Neural progenitor cell (in vitro differentiated cells): ENCODE measurements at regions not wholly inside any gene's neighbourhood (a gene's known extent, or its start where the extent isn't known, plus 50 kb on each side); places are given as distances from the start of the nearest gene placed in this dataset.

ENCODE experiments used
- CTCF ChIP-seq: fragments of 200-600 bp; sonication (generic); IDR thresholded peaks from 2 replicates; pipeline ENCODE4 v1.5.1; 2017; ENCODE audit warnings: antibody characterized with exemption, mild to moderate bottlenecking
- EZH2 ChIP-seq: fragments of 200-600 bp; sonication (generic); IDR thresholded peaks from 2 replicates; pipeline ENCODE4 v1.6.1; 2017; ENCODE audit warnings: antibody characterized with exemption, mild to moderate bottlenecking, moderate library complexity
- EZH2phosphoT487 ChIP-seq: fragments of 200-600 bp; sonication (generic); IDR thresholded peaks from 2 replicates; pipeline ENCODE4 v1.6.1; 2017; ENCODE audit warnings: antibody characterized with exemption

DNA sequence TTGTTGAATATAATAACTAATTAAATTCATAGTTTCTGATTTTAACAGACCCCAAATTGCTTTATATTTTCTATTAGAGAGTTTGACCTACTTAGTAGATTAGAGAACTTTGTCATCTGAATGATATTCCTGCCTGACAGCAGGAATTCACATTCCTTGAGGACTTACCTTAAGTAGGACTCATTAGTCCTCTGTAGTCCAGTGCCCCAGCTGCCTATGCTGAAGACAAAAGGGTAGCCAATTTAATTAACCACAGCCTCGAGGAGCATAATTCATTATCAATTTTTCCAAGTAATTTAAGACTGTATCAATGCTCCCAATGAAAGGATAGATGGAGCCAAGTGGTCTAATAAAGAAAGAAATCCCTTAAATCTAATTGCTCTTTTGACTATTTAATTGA is 1405.0 kb upstream of the IGFBP7 start:
- TF ChIP-seq EZH2 (no peak), CTCF (no peak), EZH2phosphoT487 (peak; percentile 40)
